Liver (tissue), 3 donors: ENCODE measurements at regions not wholly inside any gene's neighbourhood (a gene's known extent, or its start where the extent isn't known, plus 50 kb on each side); places are given as distances from the start of the nearest gene placed in this dataset.
"Not testable (repeated sequence)": the region's sequence is repeated elsewhere in the genome, so short reads cannot be mapped to it uniquely, and the experiment has no call there.

ENCODE experiments used
- CTCF ChIP-seq: fragments of 150-350 bp; IDR thresholded peaks from 2 replicates; pipeline ENCODE4 v1.5.1; 2017; ENCODE audit warnings: improper control_type of control experiment, low read depth, low read length; ENCODE audit not compliant: missing input control
- FOXA1 ChIP-seq: IDR thresholded peaks from 2 replicates; pipeline ENCODE4 v1.6.1; 2016; ENCODE audit warnings: antibody characterized with exemption
- GABPA ChIP-seq, 2 donors: IDR thresholded peaks in 1 of 2; conservative IDR thresholded peaks in 1 of 2; 2 replicates each; pipeline ENCODE4 v1.6.1; 2016; ENCODE audit warnings: antibody characterized with exemption in 2 of 2, mild to moderate bottlenecking in 1 of 2, moderate library complexity in 1 of 2
- HNF4G ChIP-seq: IDR thresholded peaks from 2 replicates; pipeline ENCODE4 v1.6.1; 2016; ENCODE audit warnings: antibody characterized with exemption
- RAD21 ChIP-seq, 2 donors: IDR thresholded peaks; 2 replicates each; pipeline ENCODE4 v1.6.1; 2016; ENCODE audit warnings: antibody characterized with exemption in 2 of 2, mild to moderate bottlenecking in 2 of 2
- SP1 ChIP-seq: IDR thresholded peaks from 2 replicates; pipeline ENCODE4 v1.6.1; 2018; ENCODE audit warnings: antibody characterized with exemption, mild to moderate bottlenecking
- TAF1 ChIP-seq: conservative IDR thresholded peaks from 2 replicates; pipeline ENCODE4 v1.6.1; 2016; ENCODE audit warnings: antibody characterized with exemption, mild to moderate bottlenecking
- YY1 ChIP-seq: IDR thresholded peaks from 2 replicates; pipeline ENCODE4 v1.6.1; 2016; ENCODE audit warnings: antibody characterized with exemption, mild to moderate bottlenecking
- TF ChIP-seq, protein P1 (sequence below): IDR thresholded peaks from 2 replicates; pipeline ENCODE4 v1.6.1; 2016; ENCODE audit warnings: antibody characterized with exemption, mild to moderate bottlenecking
- TF ChIP-seq, protein P2 (sequence below): IDR thresholded peaks from 2 replicates; pipeline ENCODE4 v1.6.1; 2016; ENCODE audit warnings: antibody characterized with exemption
- TF ChIP-seq, protein P3 (sequence below): IDR thresholded peaks from 2 replicates; pipeline ENCODE4 v1.6.1; 2016; ENCODE audit warnings: antibody characterized with exemption
- TF ChIP-seq, protein P4 (sequence below): IDR thresholded peaks from 2 replicates; pipeline ENCODE4 v1.6.1; 2016; ENCODE audit warnings: antibody characterized with exemption
- donor health status: healthy.
- donor health status: healthy.

- TF ChIP-seq YY1; CTCF; SP1; TAF1; FOXA1; RAD21 (IDR thresholded peaks at IDR 0.05); HNF4G; GABPA (IDR thresholded peaks at IDR 0.05 in 1 of 2, conservative IDR thresholded peaks at IDR 0.05 in 1 of 2): not testable (repeated sequence)
- TF ChIP-seq, protein P1, sequence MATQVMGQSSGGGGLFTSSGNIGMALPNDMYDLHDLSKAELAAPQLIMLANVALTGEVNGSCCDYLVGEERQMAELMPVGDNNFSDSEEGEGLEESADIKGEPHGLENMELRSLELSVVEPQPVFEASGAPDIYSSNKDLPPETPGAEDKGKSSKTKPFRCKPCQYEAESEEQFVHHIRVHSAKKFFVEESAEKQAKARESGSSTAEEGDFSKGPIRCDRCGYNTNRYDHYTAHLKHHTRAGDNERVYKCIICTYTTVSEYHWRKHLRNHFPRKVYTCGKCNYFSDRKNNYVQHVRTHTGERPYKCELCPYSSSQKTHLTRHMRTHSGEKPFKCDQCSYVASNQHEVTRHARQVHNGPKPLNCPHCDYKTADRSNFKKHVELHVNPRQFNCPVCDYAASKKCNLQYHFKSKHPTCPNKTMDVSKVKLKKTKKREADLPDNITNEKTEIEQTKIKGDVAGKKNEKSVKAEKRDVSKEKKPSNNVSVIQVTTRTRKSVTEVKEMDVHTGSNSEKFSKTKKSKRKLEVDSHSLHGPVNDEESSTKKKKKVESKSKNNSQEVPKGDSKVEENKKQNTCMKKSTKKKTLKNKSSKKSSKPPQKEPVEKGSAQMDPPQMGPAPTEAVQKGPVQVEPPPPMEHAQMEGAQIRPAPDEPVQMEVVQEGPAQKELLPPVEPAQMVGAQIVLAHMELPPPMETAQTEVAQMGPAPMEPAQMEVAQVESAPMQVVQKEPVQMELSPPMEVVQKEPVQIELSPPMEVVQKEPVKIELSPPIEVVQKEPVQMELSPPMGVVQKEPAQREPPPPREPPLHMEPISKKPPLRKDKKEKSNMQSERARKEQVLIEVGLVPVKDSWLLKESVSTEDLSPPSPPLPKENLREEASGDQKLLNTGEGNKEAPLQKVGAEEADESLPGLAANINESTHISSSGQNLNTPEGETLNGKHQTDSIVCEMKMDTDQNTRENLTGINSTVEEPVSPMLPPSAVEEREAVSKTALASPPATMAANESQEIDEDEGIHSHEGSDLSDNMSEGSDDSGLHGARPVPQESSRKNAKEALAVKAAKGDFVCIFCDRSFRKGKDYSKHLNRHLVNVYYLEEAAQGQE: not testable (repeated sequence)
- TF ChIP-seq, protein P2, sequence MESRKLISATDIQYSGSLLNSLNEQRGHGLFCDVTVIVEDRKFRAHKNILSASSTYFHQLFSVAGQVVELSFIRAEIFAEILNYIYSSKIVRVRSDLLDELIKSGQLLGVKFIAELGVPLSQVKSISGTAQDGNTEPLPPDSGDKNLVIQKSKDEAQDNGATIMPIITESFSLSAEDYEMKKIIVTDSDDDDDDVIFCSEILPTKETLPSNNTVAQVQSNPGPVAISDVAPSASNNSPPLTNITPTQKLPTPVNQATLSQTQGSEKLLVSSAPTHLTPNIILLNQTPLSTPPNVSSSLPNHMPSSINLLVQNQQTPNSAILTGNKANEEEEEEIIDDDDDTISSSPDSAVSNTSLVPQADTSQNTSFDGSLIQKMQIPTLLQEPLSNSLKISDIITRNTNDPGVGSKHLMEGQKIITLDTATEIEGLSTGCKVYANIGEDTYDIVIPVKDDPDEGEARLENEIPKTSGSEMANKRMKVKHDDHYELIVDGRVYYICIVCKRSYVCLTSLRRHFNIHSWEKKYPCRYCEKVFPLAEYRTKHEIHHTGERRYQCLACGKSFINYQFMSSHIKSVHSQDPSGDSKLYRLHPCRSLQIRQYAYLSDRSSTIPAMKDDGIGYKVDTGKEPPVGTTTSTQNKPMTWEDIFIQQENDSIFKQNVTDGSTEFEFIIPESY: not testable (repeated sequence)
- TF ChIP-seq, protein P3, sequence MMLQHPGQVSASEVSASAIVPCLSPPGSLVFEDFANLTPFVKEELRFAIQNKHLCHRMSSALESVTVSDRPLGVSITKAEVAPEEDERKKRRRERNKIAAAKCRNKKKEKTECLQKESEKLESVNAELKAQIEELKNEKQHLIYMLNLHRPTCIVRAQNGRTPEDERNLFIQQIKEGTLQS: not testable (repeated sequence)
- TF ChIP-seq, protein P4, sequence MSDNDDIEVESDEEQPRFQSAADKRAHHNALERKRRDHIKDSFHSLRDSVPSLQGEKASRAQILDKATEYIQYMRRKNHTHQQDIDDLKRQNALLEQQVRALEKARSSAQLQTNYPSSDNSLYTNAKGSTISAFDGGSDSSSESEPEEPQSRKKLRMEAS: not testable (repeated sequence)
Observed at GRCh38 chr1:83403500-83403899, 595.4 kb downstream of the TTLL7 start.
